Muscle layer of duodenum (tissue), 2 donors: ENCODE measurements at regions not wholly inside any gene's neighbourhood (a gene's known extent, or its start where the extent isn't known, plus 50 kb on each side); places are given as distances from the start of the nearest gene placed in this dataset.

Experiments
- H3K27ac ChIP-seq: one replicate; pipeline ENCODE4 v1.7.0; 2013; ENCODE audit warnings: mild to moderate bottlenecking, low read length
- H3K27me3 ChIP-seq: one replicate; pipeline ENCODE4 v1.7.0; 2013; ENCODE audit warnings: low read depth, mild to moderate bottlenecking, control low read depth, low read length
- H3K36me3 ChIP-seq, 2 donors: one replicate each; pipeline ENCODE4 v1.7.0; 2013; ENCODE audit warnings: low read length in 2 of 2, control low read depth in 1 of 2, mild to moderate bottlenecking in 1 of 2; ENCODE audit not compliant: insufficient read depth in 2 of 2, control insufficient read depth in 1 of 2
- H3K4me1 ChIP-seq, 2 donors: one replicate each; pipeline ENCODE4 v1.7.0; 2013; ENCODE audit warnings: low read length in 2 of 2, mild to moderate bottlenecking in 2 of 2, control low read depth in 1 of 2, moderate library complexity in 1 of 2; ENCODE audit not compliant: insufficient read depth in 2 of 2, control insufficient read depth in 1 of 2
- H3K4me3 ChIP-seq, 2 donors: one replicate each; pipeline ENCODE4 v1.7.0; 2013; ENCODE audit warnings: low read length in 2 of 2, low read depth in 1 of 2, mild to moderate bottlenecking in 1 of 2
- H3K9me3 ChIP-seq, 2 donors: one replicate each; pipeline ENCODE4 v1.7.0; 2013; ENCODE audit warnings: low read length in 2 of 2, control low read depth in 1 of 2, mild to moderate bottlenecking in 1 of 2; ENCODE audit not compliant: control insufficient read depth in 1 of 2
- donor health status: healthy.

DNA sequence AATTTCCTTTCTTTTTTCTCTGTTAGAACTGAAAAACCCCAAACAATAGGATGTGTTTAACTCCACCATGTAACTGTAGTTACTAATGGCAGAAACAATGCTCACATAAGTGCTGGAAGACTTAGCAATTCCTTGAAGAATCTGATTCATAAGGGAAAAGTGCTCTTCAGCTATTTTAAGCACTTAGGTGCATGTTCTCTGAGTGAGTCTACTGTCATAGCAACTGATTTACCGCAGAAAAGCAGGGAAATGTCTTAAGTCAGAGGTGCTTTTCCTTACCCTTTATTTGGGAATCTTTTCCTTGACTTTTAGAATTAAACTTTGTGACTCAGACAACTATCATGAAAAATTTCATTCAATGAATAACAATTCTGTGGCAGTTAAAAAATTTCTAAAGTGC, 65.4 kb upstream of the NABP1 start:
- H3K9me3 ChIP-seq = no peaks in the 10 kb centered on the region
- no peak overlapping the region for H3K4me3 ChIP-seq
- H3K4me1 ChIP-seq = no peaks in the 10 kb centered on the region
- H3K27ac ChIP-seq = no peak overlapping the region
- H3K36me3 ChIP-seq = no peaks in the 10 kb centered on the region
- H3K27me3 ChIP-seq = no peaks in the 10 kb centered on the region

- Histone ChIP-seq H3K4me1 (no peaks in the 10 kb centered on the region), H3K4me3 (no peak overlapping the region), H3K27me3 (no peaks in the 10 kb centered on the region), H3K9me3 (no peaks in the 10 kb centered on the region), H3K27ac (no peak overlapping the region), H3K36me3 (no peaks in the 10 kb centered on the region)
Observed at GRCh38 chr2:191614759-191615158, 63.2 kb upstream of the NABP1 start.

GRCh38 chr2:191615596-191615995, 62.3 kb upstream of the NABP1 start:
- no peaks in the 10 kb centered on the region for H3K4me1 ChIP-seq
- no peaks in the 10 kb centered on the region for H3K36me3 ChIP-seq
- H3K27ac ChIP-seq = no peak overlapping the region
- no peaks in the 10 kb centered on the region for H3K9me3 ChIP-seq
- H3K27me3 ChIP-seq = no peaks in the 10 kb centered on the region
- H3K4me3 ChIP-seq = no peak overlapping the region

GRCh38 chr2:191617575-191617974, 60.4 kb upstream of the NABP1 start:
- Histone ChIP-seq H3K4me3 (no peak overlapping the region), H3K27me3 (no peaks in the 10 kb centered on the region), H3K27ac (no peak overlapping the region)

DNA sequence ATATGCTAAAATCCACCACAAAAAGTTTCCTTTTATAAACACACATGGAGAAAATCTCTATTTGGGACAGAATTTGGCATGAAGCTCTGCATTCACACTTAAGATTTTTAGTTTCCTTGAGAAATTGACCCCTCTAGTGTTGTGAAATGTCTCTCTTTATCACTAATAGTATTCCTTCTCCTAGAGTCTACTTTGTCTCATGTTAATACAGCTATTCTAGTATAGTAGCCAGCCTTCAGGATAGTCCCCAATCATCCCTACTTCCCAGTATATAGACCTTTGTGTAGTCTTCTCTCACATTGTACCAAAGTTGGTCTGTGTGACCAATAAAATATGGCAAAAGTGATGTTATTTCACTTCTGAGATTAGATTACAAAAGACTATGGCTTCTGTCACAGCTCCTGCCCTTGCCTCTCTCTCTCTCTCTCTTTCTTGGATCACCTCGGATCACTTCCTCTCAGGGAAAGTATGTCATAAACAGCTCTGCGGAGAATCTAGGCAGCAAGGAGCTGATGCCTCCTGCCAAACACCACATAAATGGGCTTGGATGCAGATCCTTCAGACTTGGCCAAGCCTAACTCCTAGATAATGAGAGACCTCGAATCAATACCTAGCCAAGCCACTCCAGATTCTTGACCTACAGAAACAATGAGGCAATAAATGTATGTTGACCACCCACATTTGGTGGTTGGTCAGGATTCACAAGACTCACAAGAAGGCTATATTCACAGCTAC, 59.7 kb upstream of the NABP1 start:
- Histone ChIP-seq H3K36me3 (no peaks in the 10 kb centered on the region), H3K4me1 (no peaks in the 10 kb centered on the region), H3K4me3 (no peak overlapping the region), H3K27me3 (no peaks in the 10 kb centered on the region), H3K27ac (no peak overlapping the region), H3K9me3 (no peaks in the 10 kb centered on the region)

More at GRCh38 chr2:191617575-191617974, 60.4 kb upstream of the NABP1 start:
- no peaks in the 10 kb centered on the region for H3K36me3 ChIP-seq
- no peaks in the 10 kb centered on the region for H3K4me1 ChIP-seq
- no peaks in the 10 kb centered on the region for H3K9me3 ChIP-seq

DNA sequence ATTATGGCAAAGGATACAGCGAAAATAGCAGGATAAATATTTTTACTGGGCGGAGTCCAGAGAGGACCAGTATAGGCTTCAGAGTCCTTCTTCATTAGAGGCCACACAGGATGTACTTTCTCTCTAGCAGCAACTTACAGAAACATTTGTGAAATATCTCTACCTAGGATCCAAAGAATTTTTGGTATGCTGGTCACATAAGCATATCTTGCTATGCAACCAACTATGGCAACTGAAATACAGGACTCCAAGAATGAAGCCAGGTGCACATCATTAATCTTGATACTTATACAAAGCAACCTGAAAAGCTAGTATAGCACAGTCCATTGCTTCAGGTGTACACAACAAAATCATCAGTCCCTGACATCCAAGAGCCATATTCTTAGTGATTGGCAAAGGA, 59.1 kb upstream of the NABP1 start:
- Histone ChIP-seq H3K9me3 (no peaks in the 10 kb centered on the region), H3K36me3 (no peaks in the 10 kb centered on the region), H3K4me3 (no peak overlapping the region), H3K27ac (no peak overlapping the region), H3K27me3 (no peaks in the 10 kb centered on the region), H3K4me1 (no peaks in the 10 kb centered on the region)

DNA sequence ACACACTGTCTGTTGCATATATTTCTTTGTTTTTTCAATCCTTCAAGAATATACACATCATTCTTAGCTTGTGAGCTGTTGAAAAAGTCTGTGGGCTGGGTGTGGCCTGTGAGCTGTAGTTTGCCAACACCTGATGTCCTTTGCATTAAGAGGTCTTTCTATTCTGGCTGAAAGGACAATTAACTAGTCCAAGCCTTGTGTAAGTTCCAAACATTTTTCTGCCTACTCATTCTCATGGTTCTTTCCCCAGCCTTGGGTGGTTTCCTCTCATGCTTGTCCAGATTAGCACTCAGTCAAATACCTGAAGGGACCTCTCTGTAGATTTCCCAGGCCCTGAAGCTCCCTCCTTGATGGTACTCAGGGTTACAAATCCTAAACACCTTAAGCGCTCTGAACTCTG, 57.8 kb upstream of the NABP1 start:
- no peak overlapping the region for H3K4me3 ChIP-seq
- H3K9me3 ChIP-seq = no peaks in the 10 kb centered on the region
- no peak overlapping the region for H3K27ac ChIP-seq
- no peaks in the 10 kb centered on the region for H3K36me3 ChIP-seq
- H3K27me3 ChIP-seq = no peaks in the 10 kb centered on the region
- no peaks in the 10 kb centered on the region for H3K4me1 ChIP-seq

GRCh38 chr2:191622374-191623320, 55.3 kb upstream of the NABP1 start:
- Histone ChIP-seq H3K27me3 (no peaks in the 10 kb centered on the region), H3K36me3 (no peaks in the 10 kb centered on the region), H3K4me3 (no peak overlapping the region), H3K9me3 (no peaks in the 10 kb centered on the region), H3K4me1 (no peaks in the 10 kb centered on the region), H3K27ac (no peak overlapping the region)

DNA sequence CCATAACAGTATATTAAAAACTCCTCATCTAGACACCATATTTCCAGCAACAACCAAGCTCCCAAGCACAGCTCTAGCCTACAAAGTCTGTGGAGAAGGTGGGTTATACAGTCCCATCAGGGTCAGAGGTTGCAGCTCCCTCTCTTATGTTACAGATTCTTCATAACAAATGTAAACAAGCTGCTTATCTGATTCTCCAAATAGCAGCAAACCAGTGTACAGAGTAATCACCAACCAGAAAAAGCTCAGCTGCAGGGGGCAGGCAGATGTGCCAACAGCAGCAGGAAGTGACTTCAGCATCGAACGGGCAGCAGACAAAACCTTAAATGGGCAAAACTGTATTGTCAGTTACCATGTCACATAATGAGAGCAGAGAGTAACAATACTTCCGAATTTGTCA, 52.9 kb upstream of the NABP1 start:
- H3K27me3 ChIP-seq = no peaks in the 10 kb centered on the region
- no peak overlapping the region for H3K27ac ChIP-seq
- no peaks in the 10 kb centered on the region for H3K9me3 ChIP-seq
- H3K4me3 ChIP-seq = no peak overlapping the region
- H3K36me3 ChIP-seq = no peaks in the 10 kb centered on the region
- H3K4me1 ChIP-seq = no peaks in the 10 kb centered on the region

GRCh38 chr2:191625446-191625845, 52.5 kb upstream of the NABP1 start:
- no peak overlapping the region for H3K27ac ChIP-seq
- no peaks in the 10 kb centered on the region for H3K9me3 ChIP-seq
- no peaks in the 10 kb centered on the region for H3K27me3 ChIP-seq
- H3K4me1 ChIP-seq = no peaks in the 10 kb centered on the region
- H3K36me3 ChIP-seq = no peaks in the 10 kb centered on the region
- H3K4me3 ChIP-seq = no peak overlapping the region

- Histone ChIP-seq H3K27ac (no peak overlapping the region), H3K27me3 (no peaks in the 10 kb centered on the region), H3K4me3 (no peak overlapping the region), H3K36me3 (no peaks in the 10 kb centered on the region), H3K4me1 (no peaks in the 10 kb centered on the region), H3K9me3 (no peaks in the 10 kb centered on the region)
Observed at GRCh38 chr2:191626497-191627151, 51.3 kb upstream of the NABP1 start.
